ENCODE measurements at regions not wholly inside any gene's neighbourhood (a gene's known extent, or its start where the extent isn't known, plus 50 kb on each side); places are given as distances from the start of the nearest gene placed in this dataset.

DNA sequence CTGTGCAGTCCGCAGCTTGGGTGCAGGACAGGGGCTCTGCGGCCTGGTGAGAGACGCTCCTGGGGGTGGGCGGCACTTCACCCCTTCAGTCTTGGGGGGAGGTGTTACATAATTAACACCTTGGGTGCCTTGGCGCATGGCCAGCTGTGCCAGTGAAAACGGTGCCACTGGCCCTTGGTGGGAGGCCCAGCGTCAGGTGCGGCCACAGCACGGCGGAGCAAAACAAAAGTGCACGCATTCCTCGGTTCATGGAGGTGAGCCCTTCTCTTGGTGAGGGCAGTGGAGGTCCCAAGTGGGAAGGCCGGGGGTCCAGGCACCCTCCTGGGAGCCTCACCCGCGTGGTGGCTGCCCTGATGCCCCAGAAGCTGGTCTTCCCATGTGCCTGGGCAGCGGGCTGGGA, 89.8 kb downstream of the ENGASE start:
- intact Hi-C loops (cut with DNase I), result no loop called here
- H3K9me3 ChIP-seq, result no peaks in the 10 kb centered on the region
- no peak for TF ChIP-seq POLR2A (IDR thresholded peaks at IDR 0.05)
- TF ChIP-seq, protein P1, sequence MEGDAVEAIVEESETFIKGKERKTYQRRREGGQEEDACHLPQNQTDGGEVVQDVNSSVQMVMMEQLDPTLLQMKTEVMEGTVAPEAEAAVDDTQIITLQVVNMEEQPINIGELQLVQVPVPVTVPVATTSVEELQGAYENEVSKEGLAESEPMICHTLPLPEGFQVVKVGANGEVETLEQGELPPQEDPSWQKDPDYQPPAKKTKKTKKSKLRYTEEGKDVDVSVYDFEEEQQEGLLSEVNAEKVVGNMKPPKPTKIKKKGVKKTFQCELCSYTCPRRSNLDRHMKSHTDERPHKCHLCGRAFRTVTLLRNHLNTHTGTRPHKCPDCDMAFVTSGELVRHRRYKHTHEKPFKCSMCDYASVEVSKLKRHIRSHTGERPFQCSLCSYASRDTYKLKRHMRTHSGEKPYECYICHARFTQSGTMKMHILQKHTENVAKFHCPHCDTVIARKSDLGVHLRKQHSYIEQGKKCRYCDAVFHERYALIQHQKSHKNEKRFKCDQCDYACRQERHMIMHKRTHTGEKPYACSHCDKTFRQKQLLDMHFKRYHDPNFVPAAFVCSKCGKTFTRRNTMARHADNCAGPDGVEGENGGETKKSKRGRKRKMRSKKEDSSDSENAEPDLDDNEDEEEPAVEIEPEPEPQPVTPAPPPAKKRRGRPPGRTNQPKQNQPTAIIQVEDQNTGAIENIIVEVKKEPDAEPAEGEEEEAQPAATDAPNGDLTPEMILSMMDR (IDR thresholded peaks at IDR 0.05), result no peak
- H3K4me1 ChIP-seq, result no peaks in the 10 kb centered on the region
- H3K27me3 ChIP-seq, result no peaks in the 10 kb centered on the region
- DNase-seq (no peak), ATAC-seq (no peak)
- no peaks in the 10 kb centered on the region for H3K36me3 ChIP-seq
- no peak overlapping the region for H3K27ac ChIP-seq
- no CpG with 5 or more reads among the region's 16 CpGs for WGBS (ENCODE audit: insufficient coverage, low coverage, low lambda C conversion rate, missing lambda C conversion rate)
- no peak overlapping the region for H3K4me3 ChIP-seq

DNA sequence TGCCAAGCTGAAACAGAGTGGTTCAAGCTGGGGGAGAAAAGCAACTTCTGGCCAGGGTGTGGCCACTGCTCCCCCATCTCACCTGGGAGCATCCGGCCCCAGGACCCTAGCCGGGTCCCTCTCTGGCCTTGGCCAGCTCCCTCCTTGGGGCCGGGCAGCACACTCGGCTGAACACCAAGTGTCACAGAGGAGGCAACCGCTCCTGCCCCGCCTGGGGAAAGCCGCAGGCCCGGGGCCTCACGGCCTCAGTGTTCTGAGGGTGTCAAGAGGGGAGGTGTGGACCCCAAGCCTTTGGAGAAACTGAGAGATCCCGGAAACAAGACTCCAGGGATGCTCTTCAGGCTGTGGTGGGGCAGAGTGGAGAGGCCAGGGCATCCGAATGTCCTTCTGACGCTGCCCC, 88.4 kb downstream of the ENGASE start:
- ATAC-seq (no peak), DNase-seq (no peak)
- WGBS (ENCODE audit: insufficient coverage, low coverage, low lambda C conversion rate, missing lambda C conversion rate), result no CpG with 5 or more reads among the region's 12 CpGs
- Histone ChIP-seq H3K27me3 (no peaks in the 10 kb centered on the region), H3K4me3 (no peak overlapping the region), H3K9me3 (no peaks in the 10 kb centered on the region), H3K27ac (no peak overlapping the region), H3K36me3 (no peaks in the 10 kb centered on the region), H3K4me1 (no peaks in the 10 kb centered on the region)
- intact Hi-C loops (cut with DNase I), result no loop called here
- TF ChIP-seq, protein P1 (IDR thresholded peaks at IDR 0.05), result no peak
- TF ChIP-seq POLR2A (IDR thresholded peaks at IDR 0.05), result no peak

DNA sequence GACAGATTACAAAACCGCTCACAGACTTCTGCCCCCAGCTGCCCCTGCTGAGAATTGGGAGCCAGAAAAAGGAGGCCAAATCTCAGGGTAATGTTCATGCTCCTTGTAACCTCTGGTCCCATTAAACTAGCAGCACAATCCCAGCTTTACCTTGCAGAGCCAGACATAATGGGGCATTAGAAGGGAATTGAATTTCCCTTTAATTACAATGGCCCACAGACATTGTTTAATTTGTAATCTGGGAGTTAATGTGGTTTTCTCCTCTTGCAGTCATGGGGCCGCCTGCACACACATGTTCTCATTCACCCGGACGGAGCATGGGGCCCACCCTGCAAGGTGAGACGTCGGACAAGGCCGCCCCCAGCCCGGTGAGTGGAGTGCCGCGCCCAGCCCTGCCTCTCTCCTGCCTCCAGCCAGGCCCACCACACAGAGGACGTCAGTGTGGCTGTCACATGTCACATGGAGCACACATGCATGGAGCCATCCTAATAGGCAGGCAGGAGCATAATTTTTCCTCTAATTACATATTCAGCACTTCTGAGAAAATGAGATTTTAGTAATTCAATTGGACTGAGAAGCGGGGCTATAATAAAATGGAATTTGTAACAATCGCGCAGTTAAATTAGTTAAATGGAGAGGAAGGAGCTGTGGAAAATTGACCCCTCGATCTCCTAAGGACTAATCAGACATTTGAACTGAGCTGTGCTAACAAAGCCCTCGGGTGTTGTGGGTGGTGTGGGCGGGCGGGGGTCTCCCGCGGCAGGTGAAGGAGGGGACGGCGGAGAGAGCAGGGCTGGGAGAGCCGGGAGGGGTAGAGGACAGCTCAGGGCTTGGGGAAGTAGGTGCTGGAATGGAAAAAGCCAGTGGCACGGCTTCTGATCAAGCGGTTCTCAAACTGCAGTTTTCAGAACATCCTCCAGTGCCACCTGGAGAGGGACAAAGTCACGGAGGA, 87.7 kb downstream of the ENGASE start:
- H3K36me3 ChIP-seq, result no peaks in the 10 kb centered on the region
- TF ChIP-seq, protein P1 (IDR thresholded peaks at IDR 0.05), result no peak
- no peak for TF ChIP-seq POLR2A (IDR thresholded peaks at IDR 0.05)
- no peaks in the 10 kb centered on the region for H3K4me1 ChIP-seq
- intact Hi-C loops (cut with DNase I), result no loop called here
- ATAC-seq (no peak), DNase-seq (no peak)
- H3K9me3 ChIP-seq, result no peaks in the 10 kb centered on the region
- no peak overlapping the region for H3K27ac ChIP-seq
- 58% methylated on average over 13 of the region's 26 CpGs for WGBS (ENCODE audit: insufficient coverage, low coverage, low lambda C conversion rate, missing lambda C conversion rate)
- no peaks in the 10 kb centered on the region for H3K27me3 ChIP-seq
- H3K4me3 ChIP-seq, result no peak overlapping the region

DNA sequence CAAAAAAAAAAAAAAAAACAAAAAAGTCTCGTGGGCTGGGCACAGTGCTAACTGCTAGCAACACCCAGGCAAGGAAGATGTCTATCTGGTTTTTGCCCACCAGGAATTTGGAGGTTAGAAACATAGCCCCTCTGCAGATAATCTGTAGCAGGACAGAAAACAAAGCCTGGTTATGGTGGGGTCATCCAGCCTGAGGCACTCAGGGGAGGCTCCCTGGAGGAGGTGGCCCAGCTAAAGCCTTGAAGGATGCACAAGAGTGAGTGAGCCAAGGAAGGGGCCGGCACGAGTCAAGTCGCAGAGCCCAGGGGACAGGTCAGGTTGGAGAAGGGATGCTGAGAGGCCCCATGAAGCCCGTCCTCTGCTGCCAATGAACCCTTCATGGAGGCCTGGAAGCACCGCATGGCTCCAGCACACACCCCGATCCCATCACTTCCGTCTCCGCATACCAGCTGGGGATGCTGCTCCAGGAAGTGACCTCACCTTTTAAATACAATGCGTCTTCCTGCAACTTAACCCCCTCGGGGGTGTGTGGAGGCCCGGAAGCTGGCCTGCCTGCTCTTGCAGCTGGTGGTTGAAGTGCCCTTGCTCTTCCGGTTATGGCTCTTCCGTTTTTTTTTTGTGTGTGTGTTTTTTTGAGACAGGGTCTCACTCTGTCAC, 86.5 kb downstream of the ENGASE start:
- H3K4me3 ChIP-seq, result no peak overlapping the region
- WGBS (ENCODE audit: insufficient coverage, low coverage, low lambda C conversion rate, missing lambda C conversion rate), result 30% methylated on average over 9 of the region's 14 CpGs
- DNase-seq, result no peak

More for the DNA sequence above, 86.5 kb downstream of the ENGASE start:
- Histone ChIP-seq H3K36me3 (no peaks in the 10 kb centered on the region), H3K9me3 (no peaks in the 10 kb centered on the region), H3K4me1 (no peaks in the 10 kb centered on the region), H3K27ac (no peak overlapping the region), H3K27me3 (no peaks in the 10 kb centered on the region)
- intact Hi-C loops (cut with DNase I), result no loop called here
- TF ChIP-seq, protein P1 (IDR thresholded peaks at IDR 0.05), result no peak
- TF ChIP-seq POLR2A (IDR thresholded peaks at IDR 0.05), result no peak
- ATAC-seq, result no peak
